Progenitor cell of endocrine pancreas (in vitro differentiated cells): ENCODE measurements at regions not wholly inside any gene's neighbourhood (a gene's known extent, or its start where the extent isn't known, plus 50 kb on each side); places are given as distances from the start of the nearest gene placed in this dataset.

Experiments used
- DNase-seq: peaks from one replicate; pipeline ENCODE4 v3.0.0; 2021; ENCODE audit warnings: low spot score; ENCODE audit not compliant: unreplicated experiment
- H3K27ac Mint-ChIP-seq: 2 replicates; pipeline ENCODE4 v1.8.0; 2021; ENCODE audit warnings: mild to moderate bottlenecking, moderate library complexity, mixed read lengths
- H3K27me3 Mint-ChIP-seq: 2 replicates; pipeline ENCODE4 v1.8.0; 2021; ENCODE audit warnings: mixed read lengths
- H3K36me3 Mint-ChIP-seq: 2 replicates; pipeline ENCODE4 v1.8.0; 2022; ENCODE audit warnings: mixed read lengths; ENCODE audit not compliant: insufficient read depth
- H3K4me1 Mint-ChIP-seq: 2 replicates; pipeline ENCODE4 v1.8.0; 2021; ENCODE audit warnings: low read depth, mixed read lengths
- H3K4me3 Mint-ChIP-seq: 2 replicates; pipeline ENCODE4 v1.8.0; 2021; ENCODE audit warnings: low read depth, mild to moderate bottlenecking, moderate library complexity, mixed read lengths
- H3K9me3 Mint-ChIP-seq: 2 replicates; pipeline ENCODE4 v1.8.0; 2021; ENCODE audit warnings: low read depth, mixed read lengths
- TF ChIP-seq, protein P1 (sequence below): fragments of 200-600 bp; sonication (generic); IDR thresholded peaks from one replicate; pipeline ENCODE4 v1.5.0; 2021; ENCODE audit warnings: antibody characterized with exemption, mild to moderate bottlenecking; ENCODE audit not compliant: unreplicated experiment

GRCh38 chr3:72085036-72085435, 300.1 kb upstream of the PROK2 start:
- TF ChIP-seq, protein P1, sequence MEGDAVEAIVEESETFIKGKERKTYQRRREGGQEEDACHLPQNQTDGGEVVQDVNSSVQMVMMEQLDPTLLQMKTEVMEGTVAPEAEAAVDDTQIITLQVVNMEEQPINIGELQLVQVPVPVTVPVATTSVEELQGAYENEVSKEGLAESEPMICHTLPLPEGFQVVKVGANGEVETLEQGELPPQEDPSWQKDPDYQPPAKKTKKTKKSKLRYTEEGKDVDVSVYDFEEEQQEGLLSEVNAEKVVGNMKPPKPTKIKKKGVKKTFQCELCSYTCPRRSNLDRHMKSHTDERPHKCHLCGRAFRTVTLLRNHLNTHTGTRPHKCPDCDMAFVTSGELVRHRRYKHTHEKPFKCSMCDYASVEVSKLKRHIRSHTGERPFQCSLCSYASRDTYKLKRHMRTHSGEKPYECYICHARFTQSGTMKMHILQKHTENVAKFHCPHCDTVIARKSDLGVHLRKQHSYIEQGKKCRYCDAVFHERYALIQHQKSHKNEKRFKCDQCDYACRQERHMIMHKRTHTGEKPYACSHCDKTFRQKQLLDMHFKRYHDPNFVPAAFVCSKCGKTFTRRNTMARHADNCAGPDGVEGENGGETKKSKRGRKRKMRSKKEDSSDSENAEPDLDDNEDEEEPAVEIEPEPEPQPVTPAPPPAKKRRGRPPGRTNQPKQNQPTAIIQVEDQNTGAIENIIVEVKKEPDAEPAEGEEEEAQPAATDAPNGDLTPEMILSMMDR, result no peak
- Mint-ChIP-seq H3K27ac (no peak overlapping the region), H3K4me3 (no peak overlapping the region), H3K27me3 (peaks cover 18% of the 10 kb centered on the region), H3K9me3 (no peaks in the 10 kb centered on the region), H3K36me3 (no peaks in the 10 kb centered on the region), H3K4me1 (peaks cover 24% of the 10 kb centered on the region)
- no peak for DNase-seq

DNA sequence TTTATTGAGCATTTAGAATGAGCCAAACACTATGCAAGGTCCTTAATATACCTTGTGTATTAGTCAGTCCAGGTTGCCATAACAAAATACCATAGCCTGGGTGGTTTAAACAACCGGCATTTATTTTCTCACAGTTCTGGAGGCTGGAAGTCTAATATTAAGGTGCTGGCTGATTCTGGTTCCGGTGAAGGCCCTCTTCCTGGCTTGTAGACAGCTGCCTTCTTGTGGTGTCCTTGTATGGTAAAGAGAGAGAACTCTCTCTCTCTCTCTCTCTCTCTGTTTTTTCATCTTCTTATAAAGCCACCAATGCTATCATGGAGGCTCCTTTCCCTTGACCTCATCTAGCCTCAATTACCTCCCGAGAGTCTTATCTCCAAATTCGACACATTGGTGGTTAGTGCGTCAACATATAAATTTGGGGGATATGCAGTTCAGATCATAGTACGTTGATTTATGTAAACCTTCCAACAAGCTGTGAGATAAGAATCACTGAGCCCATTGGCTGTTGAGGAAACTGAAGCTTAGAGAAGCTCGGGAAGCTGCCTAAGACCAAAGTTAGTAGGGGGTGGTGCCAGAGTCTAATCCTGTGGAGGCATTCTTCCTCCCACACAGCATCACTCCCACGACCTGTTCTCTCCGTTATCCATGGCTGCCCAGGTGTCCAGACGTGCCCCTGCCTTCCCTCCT, 298.0 kb upstream of the PROK2 start:
- Mint-ChIP-seq H3K4me1 (peaks cover 26% of the 10 kb centered on the region), H3K27me3 (peaks cover 18% of the 10 kb centered on the region), H3K9me3 (no peaks in the 10 kb centered on the region), H3K36me3 (no peaks in the 10 kb centered on the region), H3K27ac (no peak overlapping the region), H3K4me3 (no peak overlapping the region)
- no peak for DNase-seq
- TF ChIP-seq, protein P1, result no peak

- Mint-ChIP-seq H3K36me3 (no peaks in the 10 kb centered on the region), H3K4me1 (peaks cover 27% of the 10 kb centered on the region), H3K27ac (no peak overlapping the region), H3K27me3 (peaks cover 16% of the 10 kb centered on the region), H3K4me3 (no peak overlapping the region), H3K9me3 (peaks cover under 1% of the 10 kb centered on the region)
- DNase-seq, result no peak
- TF ChIP-seq, protein P1, result no peak
These were observed 297.3 kb upstream of the PROK2 start for GRCh38 chr3:72082186-72082715.

DNA sequence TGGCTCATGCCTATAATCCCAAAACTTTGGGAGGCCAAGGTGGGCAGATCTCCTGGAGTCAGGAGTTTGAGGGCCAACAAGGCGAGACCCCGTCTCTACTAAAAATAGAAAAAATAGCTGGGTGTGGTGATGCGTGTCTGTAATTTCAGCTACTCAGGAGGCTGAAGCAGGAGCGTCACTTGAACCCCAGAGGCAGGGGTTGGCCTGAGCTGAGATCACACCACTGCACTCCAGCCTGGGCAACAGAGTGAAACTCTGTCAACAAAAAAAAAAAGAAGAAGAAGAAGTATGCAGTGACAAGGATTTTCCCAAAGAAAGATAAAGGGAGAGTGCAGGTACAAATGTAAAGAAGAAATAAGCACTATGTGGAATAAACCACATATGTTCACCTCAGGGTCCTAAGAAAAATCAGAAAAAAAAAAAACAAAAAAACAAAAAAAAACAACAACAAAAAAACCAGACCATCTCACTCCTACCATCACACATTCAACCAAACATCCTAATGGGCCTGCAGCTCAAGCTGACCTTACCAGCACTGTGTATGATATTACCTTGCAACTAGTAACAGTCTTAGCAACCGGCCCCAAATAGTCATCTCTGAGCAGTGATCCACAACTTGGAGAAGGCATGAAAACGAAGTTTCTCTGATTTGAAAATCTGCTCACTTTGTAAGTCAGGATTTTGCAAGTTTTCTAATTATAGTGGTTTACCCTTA, 296.7 kb upstream of the PROK2 start:
- peaks cover 13% of the 10 kb centered on the region for H3K27me3 Mint-ChIP-seq
- no peak overlapping the region for H3K27ac Mint-ChIP-seq
- peaks cover 4% of the 10 kb centered on the region for H3K9me3 Mint-ChIP-seq
- peaks cover 27% of the 10 kb centered on the region for H3K4me1 Mint-ChIP-seq
- DNase-seq, result no peak
- TF ChIP-seq, protein P1, result no peak
- no peak overlapping the region for H3K4me3 Mint-ChIP-seq
- H3K36me3 Mint-ChIP-seq, result no peaks in the 10 kb centered on the region

DNA sequence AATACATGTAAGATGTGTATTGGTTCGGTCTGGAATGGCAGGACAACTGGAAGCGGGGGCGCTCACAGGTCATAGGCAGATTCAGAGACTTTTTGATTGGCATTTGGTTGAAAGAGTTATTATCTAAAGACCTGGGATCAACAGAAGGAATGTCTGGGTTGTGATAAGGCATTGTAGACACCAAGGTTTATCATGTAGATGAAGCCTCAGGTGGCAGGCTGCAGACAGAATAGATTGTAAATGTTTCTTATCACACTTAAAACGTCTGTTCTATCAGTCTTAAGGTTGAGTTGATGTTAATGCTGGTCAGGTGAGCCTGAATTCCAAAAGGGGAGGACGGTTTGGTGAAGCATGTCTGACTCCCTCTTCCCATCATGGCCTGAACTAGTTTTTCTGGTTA, 295.9 kb upstream of the PROK2 start:
- peaks cover 27% of the 10 kb centered on the region for H3K4me1 Mint-ChIP-seq
- no peak for DNase-seq
- no peak overlapping the region for H3K27ac Mint-ChIP-seq
- TF ChIP-seq, protein P1, result no peak
- no peak overlapping the region for H3K4me3 Mint-ChIP-seq
- peaks cover 8% of the 10 kb centered on the region for H3K27me3 Mint-ChIP-seq
- H3K9me3 Mint-ChIP-seq, result peaks cover 9% of the 10 kb centered on the region
- H3K36me3 Mint-ChIP-seq, result no peaks in the 10 kb centered on the region
